ENCODE measurements at regions not wholly inside any gene's neighbourhood (a gene's known extent, or its start where the extent isn't known, plus 50 kb on each side); places are given as distances from the start of the nearest gene placed in this dataset.

DNA sequence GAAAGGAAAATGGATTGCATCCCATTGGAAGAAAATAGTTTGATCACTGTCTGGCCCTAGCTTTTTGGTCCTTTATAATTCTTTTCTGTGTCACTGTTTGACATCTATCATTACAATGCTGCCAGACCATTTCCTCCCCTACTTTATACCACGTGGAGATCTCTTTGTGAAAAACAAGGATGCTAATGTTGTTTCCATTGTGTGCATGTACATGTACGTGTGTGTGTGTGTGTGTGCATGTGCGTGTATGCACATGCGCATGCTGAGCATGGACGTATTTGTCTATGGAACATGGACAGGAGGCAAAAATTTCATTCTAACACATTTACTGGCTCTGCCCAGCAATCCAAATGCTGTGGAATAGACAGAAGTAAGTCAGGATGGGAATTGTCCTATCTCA lies 153.1 kb upstream of the PLXNA2 start:
- TF ChIP-seq POLR2AphosphoS5 (IDR thresholded peaks at IDR 0.05; ENCODE audit: insufficient read depth in 1 of 2, low read depth in 1 of 2) (no peak), POLR2A (IDR thresholded peaks at IDR 0.05) (no peak)
- TF ChIP-seq, protein P1, sequence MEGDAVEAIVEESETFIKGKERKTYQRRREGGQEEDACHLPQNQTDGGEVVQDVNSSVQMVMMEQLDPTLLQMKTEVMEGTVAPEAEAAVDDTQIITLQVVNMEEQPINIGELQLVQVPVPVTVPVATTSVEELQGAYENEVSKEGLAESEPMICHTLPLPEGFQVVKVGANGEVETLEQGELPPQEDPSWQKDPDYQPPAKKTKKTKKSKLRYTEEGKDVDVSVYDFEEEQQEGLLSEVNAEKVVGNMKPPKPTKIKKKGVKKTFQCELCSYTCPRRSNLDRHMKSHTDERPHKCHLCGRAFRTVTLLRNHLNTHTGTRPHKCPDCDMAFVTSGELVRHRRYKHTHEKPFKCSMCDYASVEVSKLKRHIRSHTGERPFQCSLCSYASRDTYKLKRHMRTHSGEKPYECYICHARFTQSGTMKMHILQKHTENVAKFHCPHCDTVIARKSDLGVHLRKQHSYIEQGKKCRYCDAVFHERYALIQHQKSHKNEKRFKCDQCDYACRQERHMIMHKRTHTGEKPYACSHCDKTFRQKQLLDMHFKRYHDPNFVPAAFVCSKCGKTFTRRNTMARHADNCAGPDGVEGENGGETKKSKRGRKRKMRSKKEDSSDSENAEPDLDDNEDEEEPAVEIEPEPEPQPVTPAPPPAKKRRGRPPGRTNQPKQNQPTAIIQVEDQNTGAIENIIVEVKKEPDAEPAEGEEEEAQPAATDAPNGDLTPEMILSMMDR (IDR thresholded peaks at IDR 0.05): no peak
